22Rv1 (cell line): ENCODE measurements at regions not wholly inside any gene's neighbourhood (a gene's known extent, or its start where the extent isn't known, plus 50 kb on each side); places are given as distances from the start of the nearest gene placed in this dataset.
A peak's percentile ranks its signal among the peaks of the same experiment; 100 is the strongest.
"Not testable (repeated sequence)": the region's sequence is repeated elsewhere in the genome, so short reads cannot be mapped to it uniquely, and the experiment has no call there.

Experiments used
- H3K27ac ChIP-seq: fragments of 450-650 bp; 2 replicates; pipeline ENCODE4 v1.5.1; 2017
- CTCF ChIP-seq: fragments of 450-650 bp; IDR thresholded peaks from 2 replicates; pipeline ENCODE4 v1.5.1; 2017; ENCODE audit warnings: mild to moderate bottlenecking
- ZFX ChIP-seq: fragments of 450-650 bp; IDR thresholded peaks from 2 replicates; pipeline ENCODE4 v1.6.1; 2017; ENCODE audit warnings: antibody characterized with exemption, borderline replicate concordance

GRCh38 chr14:21781543-21781942 lies 107.9 kb upstream of the OR4E1 start:
- H3K27ac ChIP-seq = no peak overlapping the region
- no peak for TF ChIP-seq ZFX
- no peak for TF ChIP-seq CTCF

GRCh38 chr14:21780429-21781084 lies 106.9 kb upstream of the OR4E1 start:
- no peak overlapping the region for H3K27ac ChIP-seq
- no peak for TF ChIP-seq ZFX
- TF ChIP-seq CTCF = no peak

GRCh38 chr14:21771671-21772070 lies 98.1 kb upstream of the OR4E1 start:
- no peak overlapping the region for H3K27ac ChIP-seq
- TF ChIP-seq CTCF (no peak), ZFX (no peak)

- no peak overlapping the region for H3K27ac ChIP-seq
- TF ChIP-seq ZFX (no peak), CTCF (no peak)
Measured at GRCh38 chr14:21768875-21769257, 95.2 kb upstream of the OR4E1 start.

- TF ChIP-seq ZFX = no peak
- peak; percentile 88 for TF ChIP-seq CTCF
- H3K27ac ChIP-seq = no peak overlapping the region
Measured at GRCh38 chr14:21768116-21768874, 94.7 kb upstream of the OR4E1 start.

GRCh38 chr14:21760360-21760759 lies 86.7 kb upstream of the OR4E1 start:
- not testable (repeated sequence) for H3K27ac ChIP-seq

GRCh38 chr14:21749306-21749868 lies 75.8 kb upstream of the OR4E1 start:
- TF ChIP-seq ZFX = no peak
- TF ChIP-seq CTCF = no peak
- no peak overlapping the region for H3K27ac ChIP-seq
